HG03196 (cell line): ENCODE measurements at regions not wholly inside any gene's neighbourhood (a gene's known extent, or its start where the extent isn't known, plus 50 kb on each side); places are given as distances from the start of the nearest gene placed in this dataset.

Experiments
- ATAC-seq: cut with Tn5 transposase; IDR thresholded peaks from one replicate; pipeline ENCODE4 v1.9.1; 2021; ENCODE audit not compliant: unreplicated experiment

DNA sequence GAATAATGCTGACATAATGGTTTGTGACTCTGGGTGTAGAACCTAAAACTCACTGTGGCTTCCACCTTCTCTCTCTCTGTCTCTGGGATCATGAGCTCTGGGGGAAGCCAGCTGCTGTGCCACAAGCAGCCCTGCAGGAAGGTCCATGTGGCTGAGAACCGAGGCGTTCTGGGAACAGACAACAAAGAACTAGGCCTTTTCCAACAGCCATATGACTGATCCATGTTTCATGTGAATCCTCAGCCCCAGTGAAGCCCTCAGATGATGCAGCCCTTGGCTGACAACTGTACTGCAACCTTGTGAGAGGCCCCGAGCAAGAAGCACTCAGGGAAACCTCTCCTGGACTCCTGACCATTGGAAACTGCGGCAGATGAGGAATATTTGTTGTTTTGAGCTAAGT, 56.6 kb downstream of the HLA-G start:
- no peak for ATAC-seq

GRCh38 chr6:29886701-29887100, 55.6 kb upstream of the HLA-A start:
- ATAC-seq: no peak

DNA sequence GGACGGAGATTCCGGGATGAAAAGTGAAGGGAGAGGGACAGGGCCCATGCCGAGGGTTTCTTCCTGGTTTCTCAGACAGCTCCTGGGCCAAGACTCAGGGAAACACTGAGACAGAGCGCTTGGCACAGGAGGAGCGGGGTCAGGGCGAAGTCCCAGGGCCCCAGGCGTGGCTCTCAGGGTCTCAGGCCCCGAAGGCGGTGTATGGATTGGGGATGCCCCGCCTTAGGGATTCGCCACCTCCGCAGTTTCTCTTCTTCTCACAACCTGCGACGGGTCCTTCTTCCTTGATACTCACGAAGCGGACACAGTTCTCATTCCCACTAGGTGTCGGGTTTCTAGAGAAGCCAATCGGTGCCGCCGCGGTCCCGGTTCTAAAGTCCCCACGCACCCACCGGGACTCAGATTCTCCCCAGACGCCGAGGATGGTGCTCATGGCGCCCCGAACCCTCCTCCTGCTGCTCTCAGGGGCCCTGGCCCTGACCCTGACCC, 55.0 kb upstream of the HLA-A start:
- ATAC-seq: peak; percentile 31

DNA sequence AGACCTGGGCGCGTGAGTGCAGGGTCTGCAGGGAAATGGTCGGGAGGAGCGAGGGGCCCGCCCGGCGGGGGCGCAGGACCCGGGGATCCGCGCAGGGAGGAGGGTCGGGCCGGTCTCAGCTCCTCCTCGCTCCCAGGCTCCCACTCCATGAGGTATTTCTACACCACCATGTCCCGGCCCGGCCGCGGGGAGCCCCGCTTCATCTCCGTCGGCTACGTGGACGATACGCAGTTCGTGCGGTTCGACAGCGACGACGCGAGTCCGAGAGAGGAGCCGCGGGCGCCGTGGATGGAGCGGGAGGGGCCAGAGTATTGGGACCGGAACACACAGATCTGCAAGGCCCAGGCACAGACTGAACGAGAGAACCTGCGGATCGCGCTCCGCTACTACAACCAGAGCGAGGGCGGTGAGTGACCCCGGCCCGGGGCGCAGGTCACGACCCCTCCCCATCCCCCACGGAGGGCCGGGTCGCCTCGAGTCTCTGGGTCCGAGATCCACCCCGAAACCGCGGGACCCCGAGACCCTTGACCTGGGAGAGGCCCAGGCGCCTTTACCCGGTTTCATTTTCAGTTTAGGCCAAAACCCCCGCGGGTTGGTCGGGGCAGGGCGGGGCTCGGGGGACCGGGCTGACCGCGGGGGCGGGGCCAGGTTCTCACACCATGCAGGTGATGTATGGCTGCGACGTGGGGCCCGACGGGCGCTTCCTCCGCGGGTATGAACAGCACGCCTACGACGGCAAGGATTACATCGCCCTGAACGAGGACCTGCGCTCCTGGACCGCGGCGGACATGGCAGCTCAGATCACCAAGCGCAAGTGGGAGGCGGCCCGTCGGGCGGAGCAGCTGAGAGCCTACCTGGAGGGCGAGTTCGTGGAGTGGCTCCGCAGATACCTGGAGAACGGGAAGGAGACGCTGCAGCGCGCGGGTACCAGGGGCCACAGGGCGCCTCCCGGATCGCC, 54.2 kb upstream of the HLA-A start:
- peak; percentile 64 for ATAC-seq
